HepG2 (cell line): ENCODE measurements at regions not wholly inside any gene's neighbourhood (a gene's known extent, or its start where the extent isn't known, plus 50 kb on each side); places are given as distances from the start of the nearest gene placed in this dataset.

ENCODE experiments used
- HNRNPL ChIP-seq: fragments of 200-400 bp; formaldehyde crosslinking; IDR thresholded peaks from 2 replicates; pipeline ENCODE4 v1.6.1; 2017; ENCODE audit warnings: mild to moderate bottlenecking, low read depth, low read length
- ISL2 ChIP-seq: sonication (generic); formaldehyde crosslinking; IDR thresholded peaks from 2 replicates; pipeline ENCODE4 v1.5.0; 2020; ENCODE audit warnings: missing genetic modification reagents
- MED1 ChIP-seq: sonication (generic); formaldehyde crosslinking; IDR thresholded peaks from 2 replicates; pipeline ENCODE4 v1.4.0; 2020; ENCODE audit warnings: missing genetic modification reagents
- NONO ChIP-seq, 2 experiments: fragments of 450-650 bp in 1 of 2; sonication (generic) in 1 of 2; formaldehyde crosslinking in 1 of 2; IDR thresholded peaks in 1 of 2; conservative IDR thresholded peaks in 1 of 2; 2 replicates each; pipeline versions ENCODE4 v1.6.1 to v1.8.0; 2017 to 2022; ENCODE audit warnings: mild to moderate bottlenecking in 1 of 2, missing genetic modification reagents in 1 of 2, moderate library complexity in 1 of 2
- PHB2 ChIP-seq: fragments of 450-650 bp; IDR thresholded peaks from 2 replicates; pipeline ENCODE4 v1.6.1; 2018; ENCODE audit not compliant: partially characterized antibody
- PHF8 ChIP-seq: sonication (generic); formaldehyde crosslinking; IDR thresholded peaks from 2 replicates; pipeline ENCODE4 v1.5.0; 2020; ENCODE audit warnings: missing genetic modification reagents
- PRDM4 ChIP-seq: sonication (generic); formaldehyde crosslinking; IDR thresholded peaks from 2 replicates; pipeline ENCODE4 v1.9.0; 2021; ENCODE audit warnings: missing genetic modification reagents, borderline replicate concordance
- REPIN1 ChIP-seq: sonication (generic); formaldehyde crosslinking; IDR thresholded peaks from 2 replicates; pipeline ENCODE4 v1.8.0; 2022; ENCODE audit warnings: missing genetic modification reagents, low read depth, mild to moderate bottlenecking, borderline replicate concordance
- SALL1 ChIP-seq: sonication (generic); formaldehyde crosslinking; IDR thresholded peaks from 2 replicates; pipeline ENCODE4 v1.8.0; 2022; ENCODE audit warnings: mild to moderate bottlenecking, missing genetic modification reagents
- SCMH1 ChIP-seq: sonication (generic); formaldehyde crosslinking; IDR thresholded peaks from 2 replicates; pipeline ENCODE4 v1.9.0; 2021; ENCODE audit warnings: missing genetic modification reagents, mild to moderate bottlenecking, borderline replicate concordance
- YEATS2 ChIP-seq: sonication (generic); formaldehyde crosslinking; IDR thresholded peaks from 2 replicates; pipeline ENCODE4 v1.4.0; 2020; ENCODE audit warnings: missing genetic modification reagents, borderline replicate concordance
- ZFP36L1 ChIP-seq: sonication (generic); formaldehyde crosslinking; IDR thresholded peaks from 2 replicates; pipeline ENCODE4 v1.8.0; 2022; ENCODE audit warnings: mild to moderate bottlenecking, missing genetic modification reagents, moderate library complexity
- ZHX1 ChIP-seq: sonication (generic); formaldehyde crosslinking; IDR thresholded peaks from 2 replicates; pipeline ENCODE4 v1.8.1; 2022; ENCODE audit warnings: low read depth, mild to moderate bottlenecking, missing genetic modification reagents
- ZNF20 ChIP-seq: sonication (generic); formaldehyde crosslinking; IDR thresholded peaks from 2 replicates; pipeline ENCODE4 v1.4.0; 2020; ENCODE audit warnings: mild to moderate bottlenecking, moderate library complexity, missing genetic modification reagents
- ZNF230 ChIP-seq: sonication (generic); formaldehyde crosslinking; IDR thresholded peaks from 2 replicates; pipeline ENCODE4 v1.4.0; 2020; ENCODE audit warnings: mild to moderate bottlenecking, missing genetic modification reagents
- ZNF260 ChIP-seq: sonication (generic); formaldehyde crosslinking; IDR thresholded peaks from 2 replicates; pipeline ENCODE4 v1.4.0; 2020; ENCODE audit warnings: missing genetic modification reagents, low read depth, mild to moderate bottlenecking, borderline replicate concordance
- ZXDC ChIP-seq: sonication (generic); formaldehyde crosslinking; IDR thresholded peaks from 2 replicates; pipeline ENCODE4 v1.5.0; 2020; ENCODE audit warnings: mild to moderate bottlenecking, missing genetic modification reagents
- TF ChIP-seq, protein P1 (sequence below): sonication (generic); formaldehyde crosslinking; IDR thresholded peaks from 2 replicates; pipeline ENCODE4 v1.5.0; 2020; ENCODE audit warnings: mild to moderate bottlenecking, missing genetic modification reagents
- TF ChIP-seq, protein P2 (sequence below): IDR thresholded peaks from 2 replicates; pipeline ENCODE4 v1.6.1; 2016; ENCODE audit warnings: low read depth, borderline replicate concordance

DNA sequence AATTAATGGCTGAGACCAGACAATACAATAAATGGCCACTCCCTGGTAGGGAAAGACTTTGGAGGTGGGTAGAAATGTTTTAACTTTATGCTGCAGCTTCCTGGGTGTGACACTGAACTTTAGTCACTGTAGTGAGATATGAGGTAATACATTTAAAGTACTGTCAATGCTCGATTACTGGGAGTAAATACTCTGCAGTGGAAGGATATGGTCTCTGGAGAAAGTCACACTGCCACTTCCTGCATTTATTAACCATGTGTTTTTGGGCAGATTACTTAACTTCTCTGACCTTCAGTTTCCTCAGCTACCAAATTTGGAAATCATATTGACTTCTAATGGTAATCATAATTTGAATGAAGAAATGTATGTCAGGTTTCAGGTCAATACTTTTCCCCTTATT, 317.1 kb upstream of the TGFBR2 start (continued):
- no peak for TF ChIP-seq ZXDC (CRISPR knock-in tag)
- no peak for TF ChIP-seq ZHX1 (CRISPR knock-in tag)
- no peak for TF ChIP-seq PRDM4 (CRISPR knock-in tag)
- TF ChIP-seq PHB2, result no peak
- peak; percentile 77 for TF ChIP-seq ISL2 (CRISPR knock-in tag)
- no peak; the same call in 1 of the 2 replicates for TF ChIP-seq SALL1
- no peak for TF ChIP-seq NONO (IDR thresholded peaks at IDR 0.05)
- TF ChIP-seq NONO (CRISPR knock-in tag; conservative IDR thresholded peaks at IDR 0.05), result no peak
- TF ChIP-seq MED1, result peak; percentile 94
- TF ChIP-seq HNRNPL, result no peak
- TF ChIP-seq, protein P1, sequence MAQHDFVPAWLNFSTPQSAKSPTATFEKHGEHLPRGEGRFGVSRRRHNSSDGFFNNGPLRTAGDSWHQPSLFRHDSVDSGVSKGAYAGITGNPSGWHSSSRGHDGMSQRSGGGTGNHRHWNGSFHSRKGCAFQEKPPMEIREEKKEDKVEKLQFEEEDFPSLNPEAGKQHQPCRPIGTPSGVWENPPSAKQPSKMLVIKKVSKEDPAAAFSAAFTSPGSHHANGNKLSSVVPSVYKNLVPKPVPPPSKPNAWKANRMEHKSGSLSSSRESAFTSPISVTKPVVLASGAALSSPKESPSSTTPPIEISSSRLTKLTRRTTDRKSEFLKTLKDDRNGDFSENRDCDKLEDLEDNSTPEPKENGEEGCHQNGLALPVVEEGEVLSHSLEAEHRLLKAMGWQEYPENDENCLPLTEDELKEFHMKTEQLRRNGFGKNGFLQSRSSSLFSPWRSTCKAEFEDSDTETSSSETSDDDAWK (CRISPR knock-in tag), result no peak
- TF ChIP-seq YEATS2 (CRISPR knock-in tag), result peak; percentile 29; the same call in 1 of the 2 replicates
- TF ChIP-seq PHF8 (CRISPR knock-in tag), result no peak
- no peak for TF ChIP-seq REPIN1 (CRISPR knock-in tag)
- no peak for TF ChIP-seq ZNF20
- no peak for TF ChIP-seq ZNF230
- TF ChIP-seq, protein P2, sequence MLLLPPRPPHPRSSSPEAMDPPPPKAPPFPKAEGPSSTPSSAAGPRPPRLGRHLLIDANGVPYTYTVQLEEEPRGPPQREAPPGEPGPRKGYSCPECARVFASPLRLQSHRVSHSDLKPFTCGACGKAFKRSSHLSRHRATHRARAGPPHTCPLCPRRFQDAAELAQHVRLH (CRISPR knock-in tag), result no peak
- no peak for TF ChIP-seq SCMH1 (CRISPR knock-in tag)
- no peak for TF ChIP-seq ZFP36L1 (CRISPR knock-in tag)
- TF ChIP-seq ZNF260 (CRISPR knock-in tag), result no peak
